LoVo (cell line): ENCODE measurements at regions not wholly inside any gene's neighbourhood (a gene's known extent, or its start where the extent isn't known, plus 50 kb on each side); places are given as distances from the start of the nearest gene placed in this dataset.

ENCODE experiments used
- DNase-seq: peaks from one replicate; pipeline ENCODE4 v3.0.0-alpha.2; 2016; ENCODE audit warnings: low spot score

GRCh38 chr3:152959307-152959706 lies 124.4 kb downstream of the P2RY1 start:
- DNase-seq: no peak

- peak; percentile 34 for DNase-seq
These were observed 125.8 kb downstream of the P2RY1 start for GRCh38 chr3:152960684-152961083.

- DNase-seq: no peak
These were observed 126.4 kb downstream of the P2RY1 start for GRCh38 chr3:152961323-152961722.

- peak; percentile 15 for DNase-seq
These were observed 130.1 kb downstream of the P2RY1 start for GRCh38 chr3:152964911-152965609.

GRCh38 chr3:152968388-152969024 lies 133.6 kb downstream of the P2RY1 start:
- DNase-seq: no peak

GRCh38 chr3:152969557-152970300 lies 134.8 kb downstream of the P2RY1 start:
- DNase-seq: no peak

- DNase-seq: no peak
These were observed 135.9 kb downstream of the P2RY1 start for GRCh38 chr3:152970851-152971250.

- no peak for DNase-seq
These were observed 136.9 kb downstream of the P2RY1 start for GRCh38 chr3:152971880-152972279.

GRCh38 chr3:152973575-152973974 lies 138.6 kb downstream of the P2RY1 start:
- DNase-seq: no peak

- DNase-seq: no peak
These were observed 141.3 kb downstream of the P2RY1 start for GRCh38 chr3:152976239-152976638.

GRCh38 chr3:152977366-152977765 lies 142.4 kb downstream of the P2RY1 start:
- DNase-seq: no peak

- DNase-seq: no peak
These were observed 143.2 kb downstream of the P2RY1 start for GRCh38 chr3:152978152-152978551.

GRCh38 chr3:152997526-152997925 lies 162.6 kb downstream of the P2RY1 start:
- DNase-seq: no peak

- DNase-seq: no peak
These were observed 163.4 kb upstream of the RAP2B start for GRCh38 chr3:152998591-152998990.

- no peak for DNase-seq
These were observed 161.7 kb upstream of the RAP2B start for GRCh38 chr3:153000325-153000724.

GRCh38 chr3:153001210-153002078 lies 160.6 kb upstream of the RAP2B start:
- no peak for DNase-seq

- DNase-seq: no peak
These were observed 158.6 kb upstream of the RAP2B start for GRCh38 chr3:153003441-153003840.

GRCh38 chr3:153003862-153004261 lies 158.2 kb upstream of the RAP2B start:
- DNase-seq: no peak

GRCh38 chr3:153008226-153008625 lies 153.8 kb upstream of the RAP2B start:
- no peak for DNase-seq

- no peak for DNase-seq
These were observed 138.1 kb upstream of the RAP2B start for GRCh38 chr3:153023896-153024295.

GRCh38 chr3:153026026-153026425 lies 136.0 kb upstream of the RAP2B start:
- peak; percentile 61 for DNase-seq

GRCh38 chr3:153028381-153028780 lies 133.6 kb upstream of the RAP2B start:
- no peak for DNase-seq
